SU-DHL-6 (cell line): ENCODE measurements at regions not wholly inside any gene's neighbourhood (a gene's known extent, or its start where the extent isn't known, plus 50 kb on each side); places are given as distances from the start of the nearest gene placed in this dataset.

Experiments
- CTCF ChIP-seq: fragments of 200-600 bp; sonication (generic); IDR thresholded peaks from one replicate; pipeline ENCODE4 v1.5.1; 2017; ENCODE audit warnings: antibody characterized with exemption, mild to moderate bottlenecking, low read length, moderate library complexity; ENCODE audit not compliant: insufficient read depth, poor library complexity, severe bottlenecking
- EZH2phosphoT487 ChIP-seq: fragments of 200-600 bp; sonication (generic), shearing (Covaris generic); conservative IDR thresholded peaks from 2 replicates; pipeline ENCODE4 v1.6.1; 2018; ENCODE audit warnings: mild to moderate bottlenecking, antibody characterized with exemption, low read length, moderate library complexity, mixed read lengths

- TF ChIP-seq CTCF (no peak), EZH2phosphoT487 (no peak)
Measured at GRCh38 chr17:68670967-68671693, 70.0 kb upstream of the FAM20A start.
